Left renal pelvis (tissue), 4 donors: ENCODE measurements at regions not wholly inside any gene's neighbourhood (a gene's known extent, or its start where the extent isn't known, plus 50 kb on each side); places are given as distances from the start of the nearest gene placed in this dataset.

Experiments
- DNase-seq, 4 donors: peaks; one replicate each; pipeline ENCODE4 v3.0.0-alpha.2; 2013; ENCODE audit warnings: low read depth in 4 of 4, low spot score in 3 of 4

GRCh38 chr21:43277481-43278351 lies 108.9 kb downstream of the CRYAA start:
- DNase-seq, result no peak

DNA sequence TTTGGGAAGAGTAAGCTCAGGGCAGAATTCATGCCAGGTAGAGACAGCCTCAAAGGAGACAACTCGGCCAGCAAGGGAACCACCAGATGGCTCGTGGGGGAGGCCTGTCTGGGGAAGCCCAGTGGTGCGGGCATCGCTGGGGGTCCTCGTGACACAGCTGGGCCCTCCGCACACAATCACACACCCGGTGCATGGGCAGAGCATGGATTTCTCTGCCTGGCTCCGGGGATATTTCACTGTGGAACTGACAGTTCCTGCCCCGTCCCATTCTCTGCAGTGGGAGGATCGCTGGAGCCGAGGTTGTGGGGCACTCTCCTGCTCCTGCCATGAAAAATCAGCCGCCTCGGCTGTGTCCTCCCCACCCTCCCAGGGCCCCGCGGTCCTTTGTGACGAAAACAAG lies 108.0 kb downstream of the CRYAA start:
- no peak for DNase-seq

DNA sequence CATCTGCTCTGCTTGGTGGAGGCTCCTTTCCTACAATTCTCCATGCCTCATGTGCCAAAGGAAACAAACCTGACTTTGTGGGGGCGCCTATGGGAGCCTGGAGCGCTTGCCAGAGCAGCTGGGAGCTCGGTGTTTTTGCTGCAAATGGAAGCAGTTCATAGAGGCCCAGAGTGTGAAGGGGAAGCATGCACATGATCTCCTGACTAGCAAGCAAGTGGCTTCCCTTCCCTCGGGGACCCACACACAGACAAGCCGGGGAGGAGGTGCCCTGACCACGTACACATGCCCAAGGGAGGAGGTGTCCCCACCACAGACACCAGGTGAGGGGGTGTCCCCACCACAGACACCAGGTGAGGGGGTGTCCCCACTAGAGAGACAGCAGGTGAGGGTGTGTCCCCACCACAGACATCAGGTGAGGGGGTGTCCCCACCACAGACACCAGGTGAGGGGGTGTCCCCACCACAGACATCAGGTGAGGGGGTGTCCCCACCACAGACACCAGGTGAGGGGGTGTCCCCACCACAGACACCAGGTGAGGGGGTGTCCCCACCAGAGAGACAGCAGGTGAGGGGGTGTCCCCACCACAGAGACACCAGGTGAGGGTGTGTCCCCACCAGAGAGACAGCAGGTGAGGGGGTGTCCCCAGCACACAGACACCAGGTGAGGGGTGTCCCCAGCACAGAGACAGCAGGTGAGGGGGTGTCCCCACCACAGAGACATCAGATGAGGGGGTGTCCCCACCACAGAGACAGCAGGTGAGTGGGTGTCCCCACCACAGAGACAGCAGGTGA lies 106.8 kb downstream of the CRYAA start:
- no peak for DNase-seq

DNA sequence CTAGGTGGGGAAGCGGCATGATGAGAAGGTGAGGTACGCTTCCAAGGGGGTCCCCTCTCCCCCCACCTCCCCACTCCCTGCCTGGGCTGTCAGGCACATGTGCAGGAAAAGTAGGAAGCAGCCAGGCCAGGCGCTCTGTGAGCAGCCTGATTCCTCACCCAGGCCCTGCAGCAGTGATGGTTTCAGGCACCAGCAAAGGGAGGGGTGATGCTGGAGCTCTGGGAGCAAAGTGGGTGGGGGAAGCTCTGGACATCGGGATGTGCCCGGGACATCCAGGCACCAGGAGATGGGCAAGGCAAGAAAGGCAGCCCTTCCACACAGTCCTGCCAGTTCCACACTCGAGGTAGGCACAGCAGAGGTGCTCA lies 106.1 kb downstream of the CRYAA start:
- DNase-seq, result no peak

- no peak for DNase-seq
These were observed 105.5 kb downstream of the CRYAA start for GRCh38 chr21:43274022-43274945.

GRCh38 chr21:43273708-43274021 lies 104.9 kb downstream of the CRYAA start:
- no peak for DNase-seq

GRCh38 chr21:43273016-43273707 lies 104.4 kb downstream of the CRYAA start:
- no peak for DNase-seq

DNA sequence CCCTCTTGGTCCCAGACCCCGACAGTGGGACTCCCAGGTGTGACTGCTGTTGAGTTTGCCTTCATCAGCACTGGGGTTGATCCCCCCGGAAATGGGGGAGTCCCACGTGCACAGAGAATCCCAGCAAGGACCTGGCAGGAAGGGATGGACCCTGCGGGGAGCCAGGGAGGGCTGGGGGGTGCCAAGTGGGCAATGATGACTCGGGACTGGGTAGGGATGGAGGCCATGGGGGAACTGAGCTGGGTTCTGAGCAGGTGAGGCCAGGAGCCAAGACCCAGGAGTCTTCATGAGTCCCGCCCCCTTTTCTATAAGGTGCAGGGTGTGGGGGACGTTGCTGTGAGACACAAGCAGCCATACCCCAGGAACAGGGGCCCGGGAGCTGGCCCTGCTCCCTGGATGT lies 103.8 kb downstream of the CRYAA start:
- no peak for DNase-seq

- DNase-seq, result no peak
These were observed 102.7 kb downstream of the CRYAA start for GRCh38 chr21:43271452-43272020.

DNA sequence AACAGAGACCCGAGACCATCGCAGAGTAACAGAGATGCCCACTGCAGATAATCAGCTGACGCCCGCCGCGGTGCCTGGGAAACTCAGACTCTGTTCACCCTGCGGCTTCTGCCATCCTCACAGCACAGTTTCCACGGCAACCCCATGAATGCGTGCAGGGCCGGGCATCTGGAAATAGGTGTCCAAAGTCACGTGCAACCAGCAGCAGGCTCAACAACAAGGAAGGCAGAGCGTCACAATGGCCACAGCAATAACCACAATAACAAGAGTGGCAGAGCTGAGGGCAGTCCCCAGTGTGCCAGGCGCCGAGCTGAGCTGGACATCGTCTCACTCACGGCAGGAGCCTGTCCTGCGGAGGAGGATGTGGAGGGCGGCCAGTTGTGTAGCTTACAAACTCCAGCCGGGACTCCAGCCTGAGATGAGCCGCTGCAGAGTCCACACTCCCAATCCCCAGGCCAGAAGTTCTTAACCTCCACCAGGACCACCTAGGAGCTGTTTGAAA lies 102.0 kb downstream of the CRYAA start:
- no peak for DNase-seq

DNA sequence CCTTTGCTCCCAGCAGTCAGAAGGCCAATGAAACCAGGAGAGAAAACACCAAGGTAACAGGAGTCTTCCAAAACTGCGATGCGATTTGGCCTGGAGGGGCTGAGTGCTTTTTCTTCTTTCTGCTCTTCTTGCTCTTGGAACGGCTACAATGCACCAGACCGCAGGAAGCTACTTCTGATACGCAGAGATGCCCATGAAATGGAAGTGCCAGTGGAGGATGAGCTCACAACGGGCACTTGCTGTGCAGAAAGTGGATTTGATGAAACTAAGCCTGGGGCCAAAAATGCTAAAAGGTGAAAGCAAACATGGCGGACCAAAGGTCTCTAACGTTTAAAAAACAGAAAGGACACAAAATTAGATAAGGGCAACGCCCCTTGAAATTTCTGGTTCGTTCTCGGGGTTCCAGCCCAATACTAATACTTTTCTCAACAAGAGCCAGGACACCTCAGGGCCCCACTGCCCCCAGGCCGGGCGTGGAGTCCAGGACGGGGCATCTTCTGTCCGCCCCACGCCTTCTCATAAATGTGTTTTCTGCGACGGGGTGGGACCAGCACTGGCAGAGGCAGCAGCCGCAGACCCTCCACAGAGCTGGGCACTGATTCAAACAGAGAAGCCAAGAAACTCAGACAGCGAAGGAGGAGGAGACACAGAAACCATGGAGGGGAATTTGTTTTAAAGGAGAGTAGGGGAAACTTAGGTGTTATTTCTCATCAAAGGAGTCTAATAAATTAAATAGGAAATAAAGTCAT lies 101.3 kb downstream of the CRYAA start:
- no peak for DNase-seq

DNA sequence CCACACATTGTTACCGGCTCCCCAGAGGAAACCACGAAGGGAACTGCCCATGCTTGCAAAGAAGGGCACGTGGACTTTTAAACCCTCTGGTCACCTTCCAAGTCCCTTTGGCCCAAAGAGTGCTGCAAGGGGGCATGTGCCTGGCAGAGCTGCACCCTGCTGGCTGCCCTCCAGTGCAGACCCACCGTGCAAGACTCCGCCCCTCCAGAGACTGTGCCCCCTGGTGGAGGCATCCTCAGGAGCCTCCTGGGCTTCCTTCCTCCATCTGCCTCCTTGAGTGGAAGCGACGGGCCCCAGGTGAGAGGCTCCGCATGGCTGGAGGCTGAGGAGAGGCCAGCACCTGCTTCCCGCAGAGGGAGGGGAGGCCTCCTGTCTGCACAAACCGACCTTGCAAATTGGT lies 100.6 kb downstream of the CRYAA start:
- DNase-seq, result no peak

DNA sequence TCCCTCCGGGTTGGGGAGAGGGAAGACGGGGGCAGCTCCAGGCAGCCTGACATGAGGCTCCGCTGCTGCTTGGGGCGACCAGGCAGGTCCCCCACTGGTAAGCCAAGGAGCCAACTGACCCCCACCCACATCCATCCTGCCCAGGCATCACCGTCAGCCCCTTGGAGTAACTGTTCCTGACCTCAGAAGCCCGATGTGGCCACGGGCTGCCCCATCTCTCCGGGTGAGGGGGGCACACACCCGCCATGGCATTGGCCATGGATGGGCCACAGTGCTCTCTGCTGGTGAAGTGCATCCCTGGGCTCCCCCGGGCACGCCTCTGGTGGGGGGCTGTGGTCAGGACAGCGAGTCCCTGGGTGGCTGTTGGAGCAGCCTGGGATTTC lies 100.0 kb downstream of the CRYAA start:
- no peak for DNase-seq

DNA sequence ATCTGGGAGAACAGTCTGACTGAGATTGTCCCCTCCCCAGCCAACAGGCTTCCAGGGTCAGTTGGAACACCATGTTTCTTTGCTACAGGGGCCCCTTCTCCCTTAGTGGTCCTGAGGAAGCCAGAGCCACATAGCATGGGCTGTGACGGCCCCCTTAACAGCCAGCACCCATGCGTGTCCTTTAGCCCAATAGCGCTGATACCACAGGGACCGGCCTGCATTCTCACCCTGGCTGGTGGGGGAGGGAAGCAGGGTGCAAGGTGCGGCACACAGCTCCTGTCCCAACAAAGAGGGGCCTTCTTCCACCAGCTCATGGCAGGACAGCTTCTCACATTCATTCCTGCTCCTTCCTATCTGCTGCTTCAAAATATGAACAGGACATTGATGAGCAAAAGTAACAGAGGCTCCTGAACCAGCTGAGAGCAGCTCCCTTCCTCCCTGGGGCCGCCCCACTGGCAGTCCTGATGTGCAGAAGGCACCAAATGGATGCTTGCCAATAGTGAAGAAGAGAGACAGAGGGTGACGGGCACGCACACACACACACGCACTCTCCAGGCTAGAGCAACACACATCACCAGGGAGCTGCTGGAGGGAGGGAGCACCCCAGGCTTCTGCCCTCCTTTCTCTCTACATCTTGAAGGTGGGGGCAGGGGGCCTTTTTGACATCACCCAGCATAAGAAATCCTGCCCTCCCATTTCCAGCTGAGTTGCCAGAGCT lies 99.4 kb downstream of the CRYAA start:
- DNase-seq, result no peak

GRCh38 chr21:43267391-43268085 lies 98.7 kb downstream of the CRYAA start:
- DNase-seq, result no peak

GRCh38 chr21:43266534-43266933 lies 97.7 kb downstream of the CRYAA start:
- no peak for DNase-seq

GRCh38 chr21:43262427-43262826 lies 93.6 kb downstream of the CRYAA start:
- DNase-seq, result no peak
